HCT116 (cell line): ENCODE measurements at regions not wholly inside any gene's neighbourhood (a gene's known extent, or its start where the extent isn't known, plus 50 kb on each side); places are given as distances from the start of the nearest gene placed in this dataset.
"Not testable (repeated sequence)": the region's sequence is repeated elsewhere in the genome, so short reads cannot be mapped to it uniquely, and the experiment has no call there.

Experiments
- CEBPB ChIP-seq: IDR thresholded peaks from 2 replicates; pipeline ENCODE4 v1.6.1; 2012; ENCODE audit warnings: low read depth
- CTCF ChIP-seq, 3 experiments: fragments of 200-600 bp in 1 of 3; sonication (generic) in 1 of 3; IDR thresholded peaks in 2 of 3; conservative IDR thresholded peaks in 1 of 3; 2 replicates each; pipeline ENCODE4 v1.5.1; 2012 to 2017; ENCODE audit warnings: low read depth in 2 of 3, low read length in 2 of 3, antibody characterized with exemption in 1 of 3, borderline replicate concordance in 1 of 3, control low read depth in 1 of 3, mild to moderate bottlenecking in 1 of 3, mixed read lengths in 1 of 3, mixed run types in 1 of 3, moderate library complexity in 1 of 3; ENCODE audit not compliant: insufficient read depth in 1 of 3
- EGR1 ChIP-seq: IDR thresholded peaks from 2 replicates; pipeline ENCODE4 v1.6.1; 2012; ENCODE audit warnings: low read depth
- EZH2 ChIP-seq: fragments of 200-600 bp; sonication (generic); IDR thresholded peaks from 2 replicates; pipeline ENCODE4 v1.6.1; 2017; ENCODE audit warnings: antibody characterized with exemption, mixed run types
- EZH2phosphoT487 ChIP-seq: fragments of 200-600 bp; IDR thresholded peaks from 2 replicates; pipeline ENCODE4 v1.6.1; 2018; ENCODE audit warnings: antibody characterized with exemption, borderline replicate concordance
- FOSL1 ChIP-seq: IDR thresholded peaks from 2 replicates; pipeline ENCODE4 v1.6.1; 2012; ENCODE audit warnings: low read depth
- POLR2AphosphoS5 ChIP-seq: IDR thresholded peaks from 2 replicates; pipeline ENCODE4 v1.6.1; 2011; ENCODE audit warnings: mild to moderate bottlenecking, low read depth, low read length, moderate library complexity
- TF ChIP-seq, protein P1 (sequence below): IDR thresholded peaks from 2 replicates; pipeline ENCODE4 v1.6.1; 2012; ENCODE audit warnings: low read depth
- TF ChIP-seq, protein P2 (sequence below): IDR thresholded peaks from 2 replicates; pipeline ENCODE4 v1.6.1; 2012

GRCh38 chr16:18634981-18635380 is 73.1 kb upstream of the NOMO2 start:
- not testable (repeated sequence) for TF ChIP-seq CTCF (IDR thresholded peaks at IDR 0.05 in 2 of 3, conservative IDR thresholded peaks at IDR 0.05 in 1 of 3; ENCODE audit: borderline replicate concordance in 1 of 3, insufficient read depth in 1 of 3, low read depth in 2 of 3, low read length in 2 of 3); POLR2AphosphoS5; EGR1; FOSL1; EZH2; EZH2phosphoT487; CEBPB
- TF ChIP-seq, protein P1, sequence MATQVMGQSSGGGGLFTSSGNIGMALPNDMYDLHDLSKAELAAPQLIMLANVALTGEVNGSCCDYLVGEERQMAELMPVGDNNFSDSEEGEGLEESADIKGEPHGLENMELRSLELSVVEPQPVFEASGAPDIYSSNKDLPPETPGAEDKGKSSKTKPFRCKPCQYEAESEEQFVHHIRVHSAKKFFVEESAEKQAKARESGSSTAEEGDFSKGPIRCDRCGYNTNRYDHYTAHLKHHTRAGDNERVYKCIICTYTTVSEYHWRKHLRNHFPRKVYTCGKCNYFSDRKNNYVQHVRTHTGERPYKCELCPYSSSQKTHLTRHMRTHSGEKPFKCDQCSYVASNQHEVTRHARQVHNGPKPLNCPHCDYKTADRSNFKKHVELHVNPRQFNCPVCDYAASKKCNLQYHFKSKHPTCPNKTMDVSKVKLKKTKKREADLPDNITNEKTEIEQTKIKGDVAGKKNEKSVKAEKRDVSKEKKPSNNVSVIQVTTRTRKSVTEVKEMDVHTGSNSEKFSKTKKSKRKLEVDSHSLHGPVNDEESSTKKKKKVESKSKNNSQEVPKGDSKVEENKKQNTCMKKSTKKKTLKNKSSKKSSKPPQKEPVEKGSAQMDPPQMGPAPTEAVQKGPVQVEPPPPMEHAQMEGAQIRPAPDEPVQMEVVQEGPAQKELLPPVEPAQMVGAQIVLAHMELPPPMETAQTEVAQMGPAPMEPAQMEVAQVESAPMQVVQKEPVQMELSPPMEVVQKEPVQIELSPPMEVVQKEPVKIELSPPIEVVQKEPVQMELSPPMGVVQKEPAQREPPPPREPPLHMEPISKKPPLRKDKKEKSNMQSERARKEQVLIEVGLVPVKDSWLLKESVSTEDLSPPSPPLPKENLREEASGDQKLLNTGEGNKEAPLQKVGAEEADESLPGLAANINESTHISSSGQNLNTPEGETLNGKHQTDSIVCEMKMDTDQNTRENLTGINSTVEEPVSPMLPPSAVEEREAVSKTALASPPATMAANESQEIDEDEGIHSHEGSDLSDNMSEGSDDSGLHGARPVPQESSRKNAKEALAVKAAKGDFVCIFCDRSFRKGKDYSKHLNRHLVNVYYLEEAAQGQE = not testable (repeated sequence)
- TF ChIP-seq, protein P2, sequence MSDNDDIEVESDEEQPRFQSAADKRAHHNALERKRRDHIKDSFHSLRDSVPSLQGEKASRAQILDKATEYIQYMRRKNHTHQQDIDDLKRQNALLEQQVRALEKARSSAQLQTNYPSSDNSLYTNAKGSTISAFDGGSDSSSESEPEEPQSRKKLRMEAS = not testable (repeated sequence)
